ENCODE measurements at regions not wholly inside any gene's neighbourhood (a gene's known extent, or its start where the extent isn't known, plus 50 kb on each side); places are given as distances from the start of the nearest gene placed in this dataset.

DNA sequence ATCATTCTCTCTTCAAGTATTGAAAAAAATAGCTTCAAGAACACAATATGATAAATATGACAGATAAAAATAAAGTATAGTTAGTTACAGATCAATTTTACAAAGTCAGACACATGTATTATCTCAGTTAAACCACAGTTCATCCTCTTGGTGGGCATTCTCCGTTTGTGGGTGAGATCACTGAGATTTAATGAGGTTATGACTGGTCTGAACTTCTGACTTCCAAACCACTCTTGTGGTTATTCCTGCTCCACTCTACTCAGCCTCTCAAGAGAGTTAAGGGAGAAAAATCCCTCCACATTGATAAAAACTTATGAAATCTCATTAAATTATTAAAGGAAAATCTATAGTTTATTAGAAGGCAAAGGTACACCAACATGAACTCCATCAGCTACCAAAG, 229.9 kb upstream of the LRTM1 start:
- TF ChIP-seq POLR2A (IDR thresholded peaks at IDR 0.05; ENCODE audit: low read depth, low read length) = no peak
- no peak for TF ChIP-seq TAF1 (IDR thresholded peaks at IDR 0.05; ENCODE audit: borderline replicate concordance, low read depth, low read length)
- no peak for TF ChIP-seq POLR2AphosphoS5 (IDR thresholded peaks at IDR 0.05; ENCODE audit: low read depth, low read length)
